GM12865 (cell line): ENCODE measurements at regions not wholly inside any gene's neighbourhood (a gene's known extent, or its start where the extent isn't known, plus 50 kb on each side); places are given as distances from the start of the nearest gene placed in this dataset.
A peak's percentile ranks its signal among the peaks of the same experiment; 100 is the strongest.

Experiments used
- DNase-seq: peaks from one replicate; pipeline ENCODE4 v3.0.0; 2010; ENCODE audit warnings: low read depth
- H3K4me3 ChIP-seq: 2 replicates; pipeline ENCODE4 v1.5.1; 2011; ENCODE audit warnings: mild to moderate bottlenecking, low read depth, low read length, control low read depth
- CTCF ChIP-seq: IDR thresholded peaks from 2 replicates; pipeline ENCODE4 v1.5.1; 2011; ENCODE audit warnings: low read length, control low read depth, low read depth, inconsistent platforms; ENCODE audit not compliant: insufficient read depth; ENCODE audit errors: missing control alignments

DNA sequence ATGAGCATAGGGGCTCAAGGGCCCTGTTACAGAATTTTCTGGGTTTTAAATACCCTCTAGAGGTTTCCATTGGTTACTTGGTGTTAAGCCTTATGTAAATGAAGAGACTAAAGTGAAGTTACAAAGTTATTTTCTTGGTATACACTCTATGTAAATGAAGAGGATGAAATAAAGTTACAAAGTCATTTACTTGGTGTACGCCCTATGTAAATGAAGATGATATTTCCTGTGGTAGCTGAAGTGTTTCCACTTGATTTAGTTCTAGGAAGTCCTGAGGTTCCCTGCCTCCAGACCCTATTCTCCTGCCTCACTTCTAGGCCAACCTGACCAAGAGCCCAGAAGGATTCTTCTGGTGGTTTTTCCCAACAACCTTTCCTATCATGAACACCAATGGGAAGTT lies 126.1 kb downstream of the SPTSSA start:
- H3K4me3 ChIP-seq = no peak overlapping the region
- no peak for TF ChIP-seq CTCF
- no peak for DNase-seq

DNA sequence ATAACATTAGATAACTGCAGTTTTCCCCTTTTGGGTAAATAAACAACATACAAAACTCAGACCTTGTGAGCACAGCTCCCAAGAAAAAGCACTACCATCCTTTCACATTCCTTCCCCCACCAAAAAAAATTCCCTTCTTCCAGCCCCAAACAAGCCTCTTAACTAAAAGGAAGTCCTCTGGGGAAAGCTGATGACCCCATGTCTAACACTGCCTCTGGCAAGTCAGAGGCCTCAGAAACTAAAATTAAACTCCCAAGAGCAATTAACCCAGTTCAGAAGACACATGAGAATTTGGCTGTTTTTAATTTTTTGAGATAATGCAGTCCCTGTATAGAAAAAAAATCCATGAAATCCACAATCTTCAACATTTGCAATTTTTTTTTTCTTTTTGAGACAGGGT lies 127.7 kb downstream of the SPTSSA start:
- no peak for DNase-seq
- H3K4me3 ChIP-seq = no peak overlapping the region
- no peak for TF ChIP-seq CTCF

GRCh38 chr14:34331728-34332623 lies 130.1 kb downstream of the SPTSSA start:
- peak; percentile 77 for TF ChIP-seq CTCF
- H3K4me3 ChIP-seq = peak overlapping the region; percentile 2; the same call in 1 of the 2 replicates
- peak; percentile 79 for DNase-seq

DNA sequence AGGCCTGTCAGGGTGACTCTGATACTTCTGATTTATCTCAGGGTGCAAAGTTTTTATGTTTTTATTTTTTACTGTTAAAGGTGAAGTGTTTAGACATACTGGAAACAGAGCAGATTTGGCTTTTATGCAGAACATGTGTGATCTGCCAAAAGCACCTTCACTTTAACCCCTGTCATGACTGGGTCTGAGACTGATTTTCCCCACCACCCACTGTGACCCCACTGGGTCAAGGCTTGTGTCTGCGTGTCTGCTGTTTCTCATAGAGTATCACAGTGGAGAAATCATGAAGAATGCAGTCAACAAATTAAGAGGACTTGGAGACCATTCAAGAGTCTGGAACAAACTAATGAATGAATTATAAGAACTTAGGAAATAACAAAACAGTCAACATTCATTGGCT lies 131.2 kb downstream of the SPTSSA start:
- DNase-seq = no peak
- no peak for TF ChIP-seq CTCF

GRCh38 chr14:34329301-34329700 lies 132.7 kb downstream of the SPTSSA start:
- no peak for TF ChIP-seq CTCF
- DNase-seq = no peak
- H3K4me3 ChIP-seq = no peak overlapping the region

More for the DNA sequence above, 131.2 kb downstream of the SPTSSA start:
- H3K4me3 ChIP-seq = no peak overlapping the region

DNA sequence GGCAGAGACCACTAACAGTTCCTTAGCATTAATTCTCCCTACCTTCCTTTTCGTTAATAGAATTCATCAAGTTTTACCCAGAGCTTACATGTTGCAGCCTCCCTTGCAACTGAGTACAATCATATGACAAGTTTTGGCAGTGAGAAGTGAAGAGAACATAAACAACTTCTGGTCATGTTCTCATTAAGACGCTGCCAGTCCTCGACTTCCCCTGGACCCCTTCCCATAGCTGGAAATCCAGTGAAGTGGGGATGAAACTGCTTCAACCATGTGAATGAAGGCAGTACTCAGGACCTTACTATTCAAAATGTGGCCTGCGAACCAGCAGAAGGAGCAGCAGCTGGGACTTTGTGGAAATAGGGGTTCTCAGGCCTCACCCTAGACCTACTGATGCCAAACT lies 133.9 kb downstream of the SPTSSA start:
- no peak overlapping the region for H3K4me3 ChIP-seq
- DNase-seq = no peak
- no peak for TF ChIP-seq CTCF

GRCh38 chr14:34325493-34325892 lies 136.5 kb downstream of the SPTSSA start:
- no peak for DNase-seq
- no peak for TF ChIP-seq CTCF
- no peak overlapping the region for H3K4me3 ChIP-seq
